ENCODE measurements at regions not wholly inside any gene's neighbourhood (a gene's known extent, or its start where the extent isn't known, plus 50 kb on each side); places are given as distances from the start of the nearest gene placed in this dataset.

- no peak for TF ChIP-seq CTCF (IDR thresholded peaks at IDR 0.05)
Observed at GRCh38 chr1:68675336-68675735, 178.5 kb upstream of the DEPDC1 start.

GRCh38 chr1:68677684-68678351 is 180.9 kb upstream of the DEPDC1 start:
- no peak for TF ChIP-seq CTCF (IDR thresholded peaks at IDR 0.05)

- no peak for TF ChIP-seq CTCF (IDR thresholded peaks at IDR 0.05)
Observed at GRCh38 chr1:68696221-68696620, 199.3 kb upstream of the DEPDC1 start.

GRCh38 chr1:68703921-68704354 is 207.1 kb upstream of the DEPDC1 start:
- no peak for TF ChIP-seq CTCF (IDR thresholded peaks at IDR 0.05)

DNA sequence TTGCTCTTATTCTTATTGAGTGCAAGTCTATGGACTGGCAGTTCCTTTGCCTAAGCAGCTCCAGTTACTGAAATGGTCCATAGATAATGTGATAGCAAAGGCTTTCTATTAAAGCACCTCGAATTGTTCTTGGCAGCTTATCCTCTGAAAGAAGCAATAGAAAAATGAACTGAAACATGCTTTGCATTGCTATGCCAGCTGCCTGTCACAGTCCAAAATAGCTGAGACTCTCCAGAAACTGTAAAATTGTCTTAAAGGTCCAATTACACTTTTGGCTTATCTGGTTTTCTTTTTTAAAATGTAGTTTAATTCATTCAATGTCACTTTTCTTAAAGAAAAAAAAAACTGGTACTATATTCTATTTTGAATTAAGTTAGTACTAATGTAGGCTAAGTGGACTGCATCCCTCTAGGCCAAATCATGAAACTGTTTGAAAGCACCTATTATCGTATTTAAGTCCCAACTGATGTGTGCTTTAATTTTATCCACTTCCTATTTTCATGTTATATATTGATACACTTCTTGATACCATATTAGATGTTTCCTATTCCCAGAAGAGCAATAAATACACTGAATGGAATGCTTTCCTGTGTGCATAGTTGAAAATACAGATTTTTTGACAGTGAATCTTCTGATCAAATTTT is 208.0 kb upstream of the DEPDC1 start:
- TF ChIP-seq CTCF (IDR thresholded peaks at IDR 0.05) = no peak

DNA sequence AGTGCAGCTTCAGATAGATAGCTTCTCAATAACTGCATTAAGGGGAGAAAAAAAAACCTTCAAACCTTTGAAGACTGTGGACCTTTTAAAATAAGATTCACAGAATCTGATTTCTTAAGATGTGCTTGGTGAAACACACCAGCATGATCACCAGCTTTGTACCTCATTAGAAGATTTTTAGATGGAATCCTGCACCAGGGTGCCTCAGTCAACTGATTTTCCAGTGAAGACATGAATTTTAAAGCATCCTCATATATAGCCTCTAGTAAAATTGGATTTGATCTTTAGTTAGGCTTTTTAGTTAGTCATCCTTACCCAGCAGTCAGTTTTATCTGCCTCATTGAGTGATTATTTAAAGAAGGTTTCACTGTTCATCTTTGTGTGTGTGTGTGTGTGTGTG is 208.6 kb upstream of the DEPDC1 start:
- no peak for TF ChIP-seq CTCF (IDR thresholded peaks at IDR 0.05)

GRCh38 chr1:68706639-68707317 is 209.9 kb upstream of the DEPDC1 start:
- no peak for TF ChIP-seq CTCF (IDR thresholded peaks at IDR 0.05)
